ENCODE measurements at regions not wholly inside any gene's neighbourhood (a gene's known extent, or its start where the extent isn't known, plus 50 kb on each side); places are given as distances from the start of the nearest gene placed in this dataset.

GRCh38 chr16:50444526-50444925, 75.7 kb upstream of the BRD7 start:
- no peak for TF ChIP-seq Cebpa-rat (IDR thresholded peaks at IDR 0.05)
- H3K9me3 ChIP-seq = peaks cover 30% of the 10 kb centered on the region
- H3K4me2 ChIP-seq = no peak overlapping the region
- H3K9ac ChIP-seq = no peak overlapping the region
- no peak overlapping the region for H3K4me3 ChIP-seq
- no peaks in the 10 kb centered on the region for H4K20me1 ChIP-seq
- no peaks in the 10 kb centered on the region for H3K36me3 ChIP-seq
- no peak overlapping the region for H3K27ac ChIP-seq
- no peaks in the 10 kb centered on the region for H3K27me3 ChIP-seq
- no peaks in the 10 kb centered on the region for H3K4me1 ChIP-seq

DNA sequence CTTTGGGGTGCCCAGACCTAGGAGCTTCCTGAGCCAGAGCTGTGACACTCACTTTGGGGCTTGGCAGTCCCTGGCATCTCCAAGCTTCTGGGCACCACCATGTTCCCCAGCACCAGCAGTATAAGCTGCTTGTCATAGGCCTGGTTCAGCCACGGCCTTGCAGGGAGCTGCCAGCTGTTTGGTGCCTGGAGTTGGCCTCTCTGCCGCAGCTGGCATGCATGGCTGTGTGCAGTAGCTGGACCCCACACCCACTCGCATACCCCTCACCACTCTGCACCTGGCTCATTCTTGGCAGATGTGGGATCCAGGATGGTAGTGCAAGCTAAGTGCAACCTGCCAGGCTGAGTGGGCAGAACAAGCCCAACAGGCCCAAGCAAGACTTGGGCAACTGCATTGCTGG, 73.4 kb upstream of the BRD7 start:
- H3K27ac ChIP-seq = no peak overlapping the region
- H3K9ac ChIP-seq = no peak overlapping the region
- no peak for TF ChIP-seq Cebpa-rat (IDR thresholded peaks at IDR 0.05)
- peaks cover 49% of the 10 kb centered on the region for H3K9me3 ChIP-seq
- H3K4me3 ChIP-seq = 0 out of 2 replicates have a peak overlapping the region, but pooled peaks have one; percentile 7
- H4K20me1 ChIP-seq = no peaks in the 10 kb centered on the region
- no peaks in the 10 kb centered on the region for H3K4me1 ChIP-seq
- H3K27me3 ChIP-seq = no peaks in the 10 kb centered on the region
- no peaks in the 10 kb centered on the region for H3K36me3 ChIP-seq
- no peak overlapping the region for H3K4me2 ChIP-seq

- Histone ChIP-seq H3K9ac (no peak overlapping the region), H3K4me1 (no peaks in the 10 kb centered on the region), H3K4me3 (0 out of 2 replicates have a peak overlapping the region, but pooled peaks have one; percentile 7), H4K20me1 (no peaks in the 10 kb centered on the region), H3K4me2 (no peak overlapping the region), H3K27me3 (no peaks in the 10 kb centered on the region), H3K27ac (no peak overlapping the region), H3K36me3 (no peaks in the 10 kb centered on the region), H3K9me3 (peaks cover 49% of the 10 kb centered on the region)
- TF ChIP-seq Cebpa-rat (IDR thresholded peaks at IDR 0.05) = no peak
Observed at GRCh38 chr16:50441486-50442157, 72.8 kb upstream of the BRD7 start.

- Histone ChIP-seq H3K27me3 (no peaks in the 10 kb centered on the region), H3K36me3 (no peaks in the 10 kb centered on the region), H3K4me2 (no peak overlapping the region), H3K27ac (no peak overlapping the region), H3K4me3 (no peak overlapping the region), H3K9ac (no peak overlapping the region), H4K20me1 (no peaks in the 10 kb centered on the region), H3K9me3 (peaks cover 49% of the 10 kb centered on the region), H3K4me1 (no peaks in the 10 kb centered on the region)
- TF ChIP-seq Cebpa-rat (IDR thresholded peaks at IDR 0.05) = no peak
Observed at GRCh38 chr16:50440991-50441390, 72.2 kb upstream of the BRD7 start.

DNA sequence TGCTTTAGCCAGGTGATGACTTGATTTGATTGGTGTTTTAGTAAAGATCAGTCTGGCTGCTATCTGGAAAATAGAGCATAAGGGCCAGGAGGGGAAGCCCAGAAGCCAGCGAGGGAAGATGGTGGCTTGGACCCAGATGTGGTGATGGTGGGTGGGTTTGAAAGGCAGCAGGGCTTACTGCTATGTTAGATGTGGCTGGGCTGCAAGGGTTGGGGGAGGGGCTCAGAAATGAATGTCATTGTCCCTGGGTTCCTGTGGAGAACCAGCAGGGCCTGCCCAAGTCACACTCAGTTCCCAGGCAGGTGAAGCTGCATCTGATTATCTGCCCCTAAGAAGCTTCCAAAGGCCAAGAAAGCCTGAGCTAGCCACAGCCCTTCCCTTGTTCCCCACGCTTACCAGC, 71.7 kb upstream of the BRD7 start:
- Histone ChIP-seq H3K4me1 (no peaks in the 10 kb centered on the region), H3K27me3 (no peaks in the 10 kb centered on the region), H3K4me3 (no peak overlapping the region), H3K9ac (no peak overlapping the region), H3K4me2 (no peak overlapping the region), H3K36me3 (no peaks in the 10 kb centered on the region), H3K27ac (no peak overlapping the region), H4K20me1 (no peaks in the 10 kb centered on the region), H3K9me3 (peaks cover 49% of the 10 kb centered on the region)
- TF ChIP-seq Cebpa-rat (IDR thresholded peaks at IDR 0.05) = no peak

- H3K9me3 ChIP-seq = peaks cover 49% of the 10 kb centered on the region
- H3K27me3 ChIP-seq = no peaks in the 10 kb centered on the region
- no peaks in the 10 kb centered on the region for H3K36me3 ChIP-seq
- TF ChIP-seq Cebpa-rat (IDR thresholded peaks at IDR 0.05) = no peak
- no peak overlapping the region for H3K27ac ChIP-seq
- no peak overlapping the region for H3K4me2 ChIP-seq
- no peak overlapping the region for H3K9ac ChIP-seq
- H3K4me1 ChIP-seq = no peaks in the 10 kb centered on the region
- no peak overlapping the region for H3K4me3 ChIP-seq
- no peaks in the 10 kb centered on the region for H4K20me1 ChIP-seq
Observed at GRCh38 chr16:50437769-50438437, 69.1 kb upstream of the BRD7 start.

GRCh38 chr16:50436271-50436670, 67.5 kb upstream of the BRD7 start:
- Histone ChIP-seq H3K9me3 (peaks cover 36% of the 10 kb centered on the region), H3K9ac (no peak overlapping the region), H3K27me3 (no peaks in the 10 kb centered on the region), H3K27ac (no peak overlapping the region), H4K20me1 (no peaks in the 10 kb centered on the region), H3K4me1 (no peaks in the 10 kb centered on the region), H3K4me3 (no peak overlapping the region), H3K4me2 (no peak overlapping the region), H3K36me3 (no peaks in the 10 kb centered on the region)
- no peak for TF ChIP-seq Cebpa-rat (IDR thresholded peaks at IDR 0.05)

DNA sequence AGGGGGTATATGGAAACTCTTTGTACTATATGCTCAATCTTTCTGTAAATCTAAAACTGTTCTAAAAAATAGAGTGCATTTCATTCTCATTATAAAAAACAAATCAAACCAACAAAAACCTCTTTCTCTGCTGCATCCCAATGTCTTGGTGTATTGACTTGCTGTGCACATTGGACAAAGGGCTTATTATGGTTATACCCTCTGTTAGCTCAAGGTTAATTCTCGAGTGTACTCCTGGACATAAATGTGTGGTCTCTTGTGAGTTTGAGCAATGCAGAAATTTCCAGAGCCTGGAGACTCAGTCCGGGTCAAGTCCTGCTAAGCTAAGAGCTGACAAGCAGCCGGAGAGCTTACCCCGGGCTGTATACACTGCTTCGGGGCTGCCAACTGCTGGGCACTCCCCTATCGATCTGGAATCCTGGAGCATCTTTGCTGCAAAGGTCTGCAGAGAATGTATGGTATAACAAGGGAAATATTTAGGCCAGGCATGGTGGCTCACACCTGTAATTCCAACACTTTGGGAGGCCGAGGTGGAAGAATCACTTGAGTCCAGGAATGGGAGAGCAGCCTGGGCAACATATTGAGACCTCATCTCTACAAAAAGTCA, 66.2 kb upstream of the BRD7 start:
- Histone ChIP-seq H4K20me1 (no peaks in the 10 kb centered on the region), H3K9me3 (peaks cover 23% of the 10 kb centered on the region), H3K27me3 (no peaks in the 10 kb centered on the region), H3K4me2 (no peak overlapping the region), H3K9ac (no peak overlapping the region), H3K36me3 (no peaks in the 10 kb centered on the region), H3K4me3 (no peak overlapping the region), H3K27ac (no peak overlapping the region), H3K4me1 (no peaks in the 10 kb centered on the region)
- no peak for TF ChIP-seq Cebpa-rat (IDR thresholded peaks at IDR 0.05)

- no peaks in the 10 kb centered on the region for H3K9me3 ChIP-seq
- H3K4me2 ChIP-seq = no peak overlapping the region
- H3K27me3 ChIP-seq = no peaks in the 10 kb centered on the region
- no peak overlapping the region for H3K9ac ChIP-seq
- no peak overlapping the region for H3K4me3 ChIP-seq
- no peaks in the 10 kb centered on the region for H3K36me3 ChIP-seq
- H3K27ac ChIP-seq = no peak overlapping the region
- no peak for TF ChIP-seq Cebpa-rat (IDR thresholded peaks at IDR 0.05)
- H3K4me1 ChIP-seq = no peaks in the 10 kb centered on the region
- H4K20me1 ChIP-seq = no peaks in the 10 kb centered on the region
Observed at GRCh38 chr16:50430076-50430475, 61.3 kb upstream of the BRD7 start.

- Histone ChIP-seq H3K4me2 (no peak overlapping the region), H3K9ac (no peak overlapping the region), H3K27ac (no peak overlapping the region), H3K36me3 (no peaks in the 10 kb centered on the region), H4K20me1 (no peaks in the 10 kb centered on the region), H3K4me1 (no peaks in the 10 kb centered on the region), H3K4me3 (no peak overlapping the region), H3K27me3 (no peaks in the 10 kb centered on the region), H3K9me3 (no peaks in the 10 kb centered on the region)
- TF ChIP-seq Cebpa-rat (IDR thresholded peaks at IDR 0.05) = no peak
Observed at GRCh38 chr16:50428742-50429141, 60.0 kb upstream of the BRD7 start.

Measured in BLaER1 (cell line).